ENCODE measurements at regions not wholly inside any gene's neighbourhood (a gene's known extent, or its start where the extent isn't known, plus 50 kb on each side); places are given as distances from the start of the nearest gene placed in this dataset.

GRCh38 chr5:8229551-8229950, 360.6 kb downstream of the MTRR start:
- Histone ChIP-seq H3K79me2 (no peaks in the 10 kb centered on the region), H3K4me3 (no peak overlapping the region), H2AFZ (no peak overlapping the region), H3K4me2 (no peak overlapping the region), H3K36me3 (replicated peaks; ENCODE audit: insufficient read depth, low read depth) (no peaks in the 10 kb centered on the region), H3K4me1 (ENCODE audit: insufficient read depth) (no peaks in the 10 kb centered on the region), H3K27me3 (no peaks in the 10 kb centered on the region), H3K27ac (no peak overlapping the region), H3K9me3 (ENCODE audit: low read depth) (no peaks in the 10 kb centered on the region), H3K9me2 (replicated peaks; ENCODE audit: insufficient read depth) (no peaks in the 10 kb centered on the region), H4K20me1 (ENCODE audit: insufficient read depth, poor library complexity, severe bottlenecking) (no peaks in the 10 kb centered on the region)
- WGBS (ENCODE audit: low lambda C conversion rate, missing lambda C conversion rate): 82% methylated on average over 4 of the region's 4 CpGs
- TF ChIP-seq EZH2 (IDR thresholded peaks at IDR 0.05; ENCODE audit: borderline replicate concordance) (no peak), CTCF (IDR thresholded peaks at IDR 0.05; ENCODE audit: poor library complexity) (no peak), EZH2phosphoT487 (IDR thresholded peaks at IDR 0.05; ENCODE audit: low read depth, severe bottlenecking, unreplicated experiment) (no peak)
- no peak for DNase-seq (ENCODE audit: low spot score)

GRCh38 chr5:8230868-8231267, 361.9 kb downstream of the MTRR start:
- Histone ChIP-seq H3K9me3 (ENCODE audit: low read depth) (no peaks in the 10 kb centered on the region), H3K4me1 (ENCODE audit: insufficient read depth) (no peaks in the 10 kb centered on the region), H3K27me3 (no peaks in the 10 kb centered on the region), H4K20me1 (ENCODE audit: insufficient read depth, poor library complexity, severe bottlenecking) (no peaks in the 10 kb centered on the region), H2AFZ (no peak overlapping the region), H3K9me2 (replicated peaks; ENCODE audit: insufficient read depth) (no peaks in the 10 kb centered on the region), H3K79me2 (no peaks in the 10 kb centered on the region), H3K4me3 (no peak overlapping the region), H3K27ac (no peak overlapping the region), H3K4me2 (no peak overlapping the region), H3K36me3 (replicated peaks; ENCODE audit: insufficient read depth, low read depth) (no peaks in the 10 kb centered on the region)
- DNase-seq (ENCODE audit: low spot score): no peak
- 70% methylated on average over 2 of the region's 2 CpGs for WGBS (ENCODE audit: low lambda C conversion rate, missing lambda C conversion rate)
- no peak for TF ChIP-seq EZH2 (IDR thresholded peaks at IDR 0.05; ENCODE audit: borderline replicate concordance)

GRCh38 chr5:8233479-8233878, 364.5 kb downstream of the MTRR start:
- H3K36me3 ChIP-seq (replicated peaks; ENCODE audit: insufficient read depth, low read depth): no peaks in the 10 kb centered on the region
- H2AFZ ChIP-seq: no peak overlapping the region
- H3K9me3 ChIP-seq (ENCODE audit: low read depth): no peaks in the 10 kb centered on the region
- no peaks in the 10 kb centered on the region for H3K27me3 ChIP-seq
- no peak overlapping the region for H3K4me3 ChIP-seq
- no peaks in the 10 kb centered on the region for H3K4me1 ChIP-seq (ENCODE audit: insufficient read depth)
- no peaks in the 10 kb centered on the region for H3K9me2 ChIP-seq (replicated peaks; ENCODE audit: insufficient read depth)
- DNase-seq (ENCODE audit: low spot score): no peak
- no peak overlapping the region for H3K27ac ChIP-seq
- TF ChIP-seq EZH2phosphoT487 (IDR thresholded peaks at IDR 0.05; ENCODE audit: low read depth, severe bottlenecking, unreplicated experiment) (no peak), CTCF (IDR thresholded peaks at IDR 0.05; ENCODE audit: poor library complexity) (no peak), EZH2 (IDR thresholded peaks at IDR 0.05; ENCODE audit: borderline replicate concordance) (no peak)
- no peak overlapping the region for H3K4me2 ChIP-seq
- no peaks in the 10 kb centered on the region for H3K79me2 ChIP-seq
- no peaks in the 10 kb centered on the region for H4K20me1 ChIP-seq (ENCODE audit: insufficient read depth, poor library complexity, severe bottlenecking)

GRCh38 chr5:8234179-8234770, 365.3 kb downstream of the MTRR start:
- TF ChIP-seq EZH2phosphoT487 (IDR thresholded peaks at IDR 0.05; ENCODE audit: low read depth, severe bottlenecking, unreplicated experiment) (no peak), EZH2 (IDR thresholded peaks at IDR 0.05; ENCODE audit: borderline replicate concordance) (no peak), CTCF (IDR thresholded peaks at IDR 0.05; ENCODE audit: poor library complexity) (no peak)

More at GRCh38 chr5:8234179-8234770, 365.3 kb downstream of the MTRR start:
- Histone ChIP-seq H3K4me1 (ENCODE audit: insufficient read depth) (no peaks in the 10 kb centered on the region), H3K9me2 (replicated peaks; ENCODE audit: insufficient read depth) (no peaks in the 10 kb centered on the region), H4K20me1 (ENCODE audit: insufficient read depth, poor library complexity, severe bottlenecking) (no peaks in the 10 kb centered on the region), H3K79me2 (no peaks in the 10 kb centered on the region), H3K4me3 (no peak overlapping the region), H2AFZ (no peak overlapping the region), H3K27me3 (no peaks in the 10 kb centered on the region), H3K36me3 (replicated peaks; ENCODE audit: insufficient read depth, low read depth) (no peaks in the 10 kb centered on the region), H3K27ac (no peak overlapping the region), H3K9me3 (ENCODE audit: low read depth) (no peaks in the 10 kb centered on the region), H3K4me2 (no peak overlapping the region)
- WGBS (ENCODE audit: low lambda C conversion rate, missing lambda C conversion rate): 39% methylated on average over 3 of the region's 3 CpGs
- DNase-seq (ENCODE audit: low spot score): no peak
